Fibroblast of lung (primary cell): ENCODE measurements at regions not wholly inside any gene's neighbourhood (a gene's known extent, or its start where the extent isn't known, plus 50 kb on each side); places are given as distances from the start of the nearest gene placed in this dataset.

Source experiments
- EZH2 ChIP-seq: IDR thresholded peaks from 2 replicates; pipeline ENCODE4 v1.5.1; 2012; ENCODE audit warnings: low read length, control low read depth, mild to moderate bottlenecking; ENCODE audit errors: missing control alignments
- TF ChIP-seq, protein P1 (sequence below), 2 donors: IDR thresholded peaks in 1 of 2; conservative IDR thresholded peaks in 1 of 2; 1 replicate in 1 of 2; 2 replicates in 1 of 2; pipeline ENCODE4 v1.5.1; 2011 to 2012; ENCODE audit warnings: low read length in 2 of 2, control low read depth in 1 of 2, inconsistent platforms in 1 of 2, low read depth in 1 of 2, mild to moderate bottlenecking in 1 of 2

DNA sequence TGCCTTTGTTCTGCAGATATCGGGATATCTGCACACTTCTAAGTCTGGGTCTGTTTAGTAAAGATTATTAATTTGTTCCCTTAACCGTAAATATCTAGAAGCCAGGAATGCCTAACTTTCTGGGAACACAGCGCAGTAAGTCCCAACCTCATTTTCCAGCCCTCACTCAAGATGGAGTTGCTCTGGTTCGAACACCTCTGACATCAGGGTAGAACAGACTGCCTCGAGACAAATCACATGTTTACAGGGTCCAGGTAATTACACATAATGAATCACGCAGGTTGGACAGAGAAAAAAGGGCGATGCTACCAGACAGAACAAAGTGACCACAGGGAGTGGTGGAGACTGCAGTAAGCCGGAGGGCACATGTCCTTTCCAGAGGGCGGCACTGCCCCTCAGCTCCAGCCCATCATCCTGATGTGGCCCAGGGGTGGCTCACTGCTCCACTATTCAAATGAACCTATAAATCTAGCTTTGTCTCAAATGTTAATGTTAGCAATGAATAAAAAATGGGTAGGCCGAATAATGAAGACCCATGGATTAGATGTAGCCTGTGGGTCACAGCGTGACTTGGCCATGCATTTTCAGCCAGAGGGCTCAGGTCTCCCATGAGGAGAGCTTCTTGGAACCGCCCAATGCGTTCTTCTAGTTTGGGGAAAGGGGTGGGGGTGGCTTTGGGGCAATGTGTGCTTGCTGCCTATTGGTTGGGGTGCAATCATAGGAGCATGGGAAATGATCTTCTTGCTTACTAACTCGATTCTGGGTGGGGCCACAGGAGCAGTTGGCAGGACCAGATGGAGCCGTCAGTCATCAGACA is 159.0 kb upstream of the SFSWAP start:
- TF ChIP-seq, protein P1, sequence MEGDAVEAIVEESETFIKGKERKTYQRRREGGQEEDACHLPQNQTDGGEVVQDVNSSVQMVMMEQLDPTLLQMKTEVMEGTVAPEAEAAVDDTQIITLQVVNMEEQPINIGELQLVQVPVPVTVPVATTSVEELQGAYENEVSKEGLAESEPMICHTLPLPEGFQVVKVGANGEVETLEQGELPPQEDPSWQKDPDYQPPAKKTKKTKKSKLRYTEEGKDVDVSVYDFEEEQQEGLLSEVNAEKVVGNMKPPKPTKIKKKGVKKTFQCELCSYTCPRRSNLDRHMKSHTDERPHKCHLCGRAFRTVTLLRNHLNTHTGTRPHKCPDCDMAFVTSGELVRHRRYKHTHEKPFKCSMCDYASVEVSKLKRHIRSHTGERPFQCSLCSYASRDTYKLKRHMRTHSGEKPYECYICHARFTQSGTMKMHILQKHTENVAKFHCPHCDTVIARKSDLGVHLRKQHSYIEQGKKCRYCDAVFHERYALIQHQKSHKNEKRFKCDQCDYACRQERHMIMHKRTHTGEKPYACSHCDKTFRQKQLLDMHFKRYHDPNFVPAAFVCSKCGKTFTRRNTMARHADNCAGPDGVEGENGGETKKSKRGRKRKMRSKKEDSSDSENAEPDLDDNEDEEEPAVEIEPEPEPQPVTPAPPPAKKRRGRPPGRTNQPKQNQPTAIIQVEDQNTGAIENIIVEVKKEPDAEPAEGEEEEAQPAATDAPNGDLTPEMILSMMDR (conservative IDR thresholded peaks at IDR 0.05 in 1 of 2, IDR thresholded peaks at IDR 0.05 in 1 of 2; ENCODE audit: low read depth in 1 of 2, low read length in 2 of 2): no peak
- no peak for TF ChIP-seq EZH2
